ENCODE measurements at regions not wholly inside any gene's neighbourhood (a gene's known extent, or its start where the extent isn't known, plus 50 kb on each side); places are given as distances from the start of the nearest gene placed in this dataset.
"Not testable (repeated sequence)": the region's sequence is repeated elsewhere in the genome, so short reads cannot be mapped to it uniquely, and the experiment has no call there.

- not testable (repeated sequence) for TF ChIP-seq POLR2A, TAF1, POLR2AphosphoS5, SPI1, POU2F2 (IDR thresholded peaks at IDR 0.05; ENCODE audit: low read depth, low read length)
Measured at GRCh38 chr1:193378451-193378850, 192.0 kb upstream of the B3GALT2 start.
